WTC11 (cell line): ENCODE measurements at regions not wholly inside any gene's neighbourhood (a gene's known extent, or its start where the extent isn't known, plus 50 kb on each side); places are given as distances from the start of the nearest gene placed in this dataset.

ENCODE experiments used
- ELF4 ChIP-seq: sonication (generic); formaldehyde crosslinking; IDR thresholded peaks from 2 replicates; pipeline ENCODE4 v1.8.1; 2022; ENCODE audit warnings: low read depth, mild to moderate bottlenecking, moderate library complexity, missing genetic modification reagents
- ESRRA ChIP-seq: sonication (generic); formaldehyde crosslinking; IDR thresholded peaks from 2 replicates; pipeline ENCODE4 v1.8.1; 2022; ENCODE audit warnings: mild to moderate bottlenecking, missing genetic modification reagents, borderline replicate concordance
- HMGXB4 ChIP-seq: sonication (generic); formaldehyde crosslinking; IDR thresholded peaks from 2 replicates; pipeline ENCODE4 v1.8.1; 2023; ENCODE audit warnings: mild to moderate bottlenecking, moderate library complexity, missing genetic modification reagents
- KAT7 ChIP-seq: sonication (generic); formaldehyde crosslinking; IDR thresholded peaks from 2 replicates; pipeline ENCODE4 v1.8.1; 2023; ENCODE audit warnings: missing genetic modification reagents, mild to moderate bottlenecking, borderline replicate concordance
- NFYB ChIP-seq: sonication (generic); formaldehyde crosslinking; conservative IDR thresholded peaks from 2 replicates; pipeline ENCODE4 v1.8.0; 2022; ENCODE audit warnings: low read depth, missing genetic modification reagents
- NR2C2 ChIP-seq: sonication (generic); formaldehyde crosslinking; IDR thresholded peaks from 2 replicates; pipeline ENCODE4 v1.8.0; 2022; ENCODE audit warnings: mild to moderate bottlenecking, missing genetic modification reagents
- SP1 ChIP-seq: sonication (generic); formaldehyde crosslinking; conservative IDR thresholded peaks from 2 replicates; pipeline ENCODE4 v1.8.1; 2022; ENCODE audit warnings: missing genetic modification reagents
- TEAD1 ChIP-seq: sonication (generic); formaldehyde crosslinking; IDR thresholded peaks from 2 replicates; pipeline ENCODE4 v1.8.0; 2022; ENCODE audit warnings: mild to moderate bottlenecking, missing genetic modification reagents
- TP53 ChIP-seq: sonication (generic); formaldehyde crosslinking; IDR thresholded peaks from 2 replicates; pipeline ENCODE4 v1.8.1; 2023; ENCODE audit warnings: mild to moderate bottlenecking, missing genetic modification reagents
- ZNF232 ChIP-seq: sonication (generic); formaldehyde crosslinking; IDR thresholded peaks from 2 replicates; pipeline ENCODE4 v1.8.0; 2022; ENCODE audit warnings: mild to moderate bottlenecking, missing genetic modification reagents
- ZNF263 ChIP-seq: sonication (generic); formaldehyde crosslinking; IDR thresholded peaks from 2 replicates; pipeline ENCODE4 v1.8.1; 2022; ENCODE audit warnings: low read depth, mild to moderate bottlenecking, moderate library complexity, missing genetic modification reagents
- TF ChIP-seq, protein P1 (sequence below): fragments of 200-600 bp; IDR thresholded peaks from 2 replicates; pipeline ENCODE4 v1.8.0; 2022; ENCODE audit warnings: antibody characterized with exemption
- TF ChIP-seq, protein P2 (sequence below): sonication (generic); formaldehyde crosslinking; IDR thresholded peaks from 2 replicates; pipeline ENCODE4 v1.8.0; 2022; ENCODE audit warnings: missing genetic modification reagents
- TF ChIP-seq, protein P3 (sequence below): sonication (generic); formaldehyde crosslinking; IDR thresholded peaks from 2 replicates; pipeline ENCODE4 v1.8.0; 2022; ENCODE audit warnings: mild to moderate bottlenecking, missing genetic modification reagents

DNA sequence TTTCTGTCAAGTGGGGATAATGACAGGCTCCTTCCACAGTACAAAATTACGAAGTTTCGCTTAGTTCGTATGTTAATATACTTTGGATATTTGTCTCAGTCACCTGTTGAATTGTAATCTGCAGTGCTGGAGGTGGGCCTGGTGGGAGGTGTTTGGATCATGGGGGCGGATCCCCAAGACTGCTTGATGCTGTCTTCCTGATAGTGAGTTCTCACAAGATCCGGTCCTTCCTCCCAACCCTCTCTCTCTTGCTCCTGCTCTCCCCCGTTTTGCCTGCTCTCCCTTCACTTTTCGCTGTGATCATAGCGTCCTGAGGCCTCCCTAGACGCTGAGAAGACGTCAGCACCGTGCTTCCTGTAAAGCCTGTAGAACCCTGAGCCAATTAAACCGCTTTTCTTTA lies 97.1 kb upstream of the EPB41L3 start:
- TF ChIP-seq NFYB (CRISPR knock-in tag): no peak
- TF ChIP-seq, protein P1, sequence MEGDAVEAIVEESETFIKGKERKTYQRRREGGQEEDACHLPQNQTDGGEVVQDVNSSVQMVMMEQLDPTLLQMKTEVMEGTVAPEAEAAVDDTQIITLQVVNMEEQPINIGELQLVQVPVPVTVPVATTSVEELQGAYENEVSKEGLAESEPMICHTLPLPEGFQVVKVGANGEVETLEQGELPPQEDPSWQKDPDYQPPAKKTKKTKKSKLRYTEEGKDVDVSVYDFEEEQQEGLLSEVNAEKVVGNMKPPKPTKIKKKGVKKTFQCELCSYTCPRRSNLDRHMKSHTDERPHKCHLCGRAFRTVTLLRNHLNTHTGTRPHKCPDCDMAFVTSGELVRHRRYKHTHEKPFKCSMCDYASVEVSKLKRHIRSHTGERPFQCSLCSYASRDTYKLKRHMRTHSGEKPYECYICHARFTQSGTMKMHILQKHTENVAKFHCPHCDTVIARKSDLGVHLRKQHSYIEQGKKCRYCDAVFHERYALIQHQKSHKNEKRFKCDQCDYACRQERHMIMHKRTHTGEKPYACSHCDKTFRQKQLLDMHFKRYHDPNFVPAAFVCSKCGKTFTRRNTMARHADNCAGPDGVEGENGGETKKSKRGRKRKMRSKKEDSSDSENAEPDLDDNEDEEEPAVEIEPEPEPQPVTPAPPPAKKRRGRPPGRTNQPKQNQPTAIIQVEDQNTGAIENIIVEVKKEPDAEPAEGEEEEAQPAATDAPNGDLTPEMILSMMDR: no peak
- TF ChIP-seq KAT7: no peak
- TF ChIP-seq, protein P2, sequence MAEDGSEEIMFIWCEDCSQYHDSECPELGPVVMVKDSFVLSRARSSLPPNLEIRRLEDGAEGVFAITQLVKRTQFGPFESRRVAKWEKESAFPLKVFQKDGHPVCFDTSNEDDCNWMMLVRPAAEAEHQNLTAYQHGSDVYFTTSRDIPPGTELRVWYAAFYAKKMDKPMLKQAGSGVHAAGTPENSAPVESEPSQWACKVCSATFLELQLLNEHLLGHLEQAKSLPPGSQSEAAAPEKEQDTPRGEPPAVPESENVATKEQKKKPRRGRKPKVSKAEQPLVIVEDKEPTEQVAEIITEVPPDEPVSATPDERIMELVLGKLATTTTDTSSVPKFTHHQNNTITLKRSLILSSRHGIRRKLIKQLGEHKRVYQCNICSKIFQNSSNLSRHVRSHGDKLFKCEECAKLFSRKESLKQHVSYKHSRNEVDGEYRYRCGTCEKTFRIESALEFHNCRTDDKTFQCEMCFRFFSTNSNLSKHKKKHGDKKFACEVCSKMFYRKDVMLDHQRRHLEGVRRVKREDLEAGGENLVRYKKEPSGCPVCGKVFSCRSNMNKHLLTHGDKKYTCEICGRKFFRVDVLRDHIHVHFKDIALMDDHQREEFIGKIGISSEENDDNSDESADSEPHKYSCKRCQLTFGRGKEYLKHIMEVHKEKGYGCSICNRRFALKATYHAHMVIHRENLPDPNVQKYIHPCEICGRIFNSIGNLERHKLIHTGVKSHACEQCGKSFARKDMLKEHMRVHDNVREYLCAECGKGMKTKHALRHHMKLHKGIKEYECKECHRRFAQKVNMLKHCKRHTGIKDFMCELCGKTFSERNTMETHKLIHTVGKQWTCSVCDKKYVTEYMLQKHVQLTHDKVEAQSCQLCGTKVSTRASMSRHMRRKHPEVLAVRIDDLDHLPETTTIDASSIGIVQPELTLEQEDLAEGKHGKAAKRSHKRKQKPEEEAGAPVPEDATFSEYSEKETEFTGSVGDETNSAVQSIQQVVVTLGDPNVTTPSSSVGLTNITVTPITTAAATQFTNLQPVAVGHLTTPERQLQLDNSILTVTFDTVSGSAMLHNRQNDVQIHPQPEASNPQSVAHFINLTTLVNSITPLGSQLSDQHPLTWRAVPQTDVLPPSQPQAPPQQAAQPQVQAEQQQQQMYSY (CRISPR knock-in tag): no peak
- no peak for TF ChIP-seq TP53 (CRISPR knock-in tag)
- TF ChIP-seq HMGXB4 (CRISPR knock-in tag): no peak
- TF ChIP-seq, protein P3, sequence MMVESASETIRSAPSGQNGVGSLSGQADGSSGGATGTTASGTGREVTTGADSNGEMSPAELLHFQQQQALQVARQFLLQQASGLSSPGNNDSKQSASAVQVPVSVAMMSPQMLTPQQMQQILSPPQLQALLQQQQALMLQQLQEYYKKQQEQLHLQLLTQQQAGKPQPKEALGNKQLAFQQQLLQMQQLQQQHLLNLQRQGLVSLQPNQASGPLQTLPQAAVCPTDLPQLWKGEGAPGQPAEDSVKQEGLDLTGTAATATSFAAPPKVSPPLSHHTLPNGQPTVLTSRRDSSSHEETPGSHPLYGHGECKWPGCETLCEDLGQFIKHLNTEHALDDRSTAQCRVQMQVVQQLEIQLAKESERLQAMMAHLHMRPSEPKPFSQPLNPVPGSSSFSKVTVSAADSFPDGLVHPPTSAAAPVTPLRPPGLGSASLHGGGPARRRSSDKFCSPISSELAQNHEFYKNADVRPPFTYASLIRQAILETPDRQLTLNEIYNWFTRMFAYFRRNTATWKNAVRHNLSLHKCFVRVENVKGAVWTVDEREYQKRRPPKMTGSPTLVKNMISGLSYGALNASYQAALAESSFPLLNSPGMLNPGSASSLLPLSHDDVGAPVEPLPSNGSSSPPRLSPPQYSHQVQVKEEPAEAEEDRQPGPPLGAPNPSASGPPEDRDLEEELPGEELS: no peak
- no peak for TF ChIP-seq ZNF232 (CRISPR knock-in tag)
- no peak for TF ChIP-seq SP1 (CRISPR knock-in tag)
- no peak for TF ChIP-seq ZNF263 (CRISPR knock-in tag)
- TF ChIP-seq NR2C2 (CRISPR knock-in tag): no peak
- TF ChIP-seq ELF4 (CRISPR knock-in tag): no peak
- no peak for TF ChIP-seq TEAD1 (CRISPR knock-in tag)
- no peak for TF ChIP-seq ESRRA
